Tibial nerve (tissue), 4 donors: ENCODE measurements at regions not wholly inside any gene's neighbourhood (a gene's known extent, or its start where the extent isn't known, plus 50 kb on each side); places are given as distances from the start of the nearest gene placed in this dataset.
"Not testable (repeated sequence)": the region's sequence is repeated elsewhere in the genome, so short reads cannot be mapped to it uniquely, and the experiment has no call there.

Experiments
- DNase-seq, 2 donors: peaks; one replicate each; pipeline ENCODE4 v3.0.0-alpha.2; 2019; ENCODE audit warnings: low spot score in 2 of 2
- H3K27ac ChIP-seq, 4 donors: fragments of 200-600 bp; sonication (generic) in 3 of 4; one replicate each; pipeline ENCODE4 v1.5.1; 2017 to 2019; ENCODE audit warnings: mild to moderate bottlenecking in 1 of 4
- H3K27me3 ChIP-seq, 2 donors: fragments of 200-600 bp; sonication (generic) in 1 of 2; one replicate each; pipeline versions ENCODE4 v1.5.1 to v1.6.0; 2017 to 2019
- H3K36me3 ChIP-seq, 3 donors: fragments of 200-600 bp; sonication (generic); one replicate each; pipeline ENCODE4 v1.5.1; 2018 to 2019
- H3K4me1 ChIP-seq, 4 donors: fragments of 200-600 bp; sonication (generic) in 3 of 4; one replicate each; pipeline ENCODE4 v1.5.1; 2017 to 2019
- H3K4me3 ChIP-seq, 4 donors: fragments of 200-600 bp; sonication (generic) in 3 of 4; one replicate each; pipeline ENCODE4 v1.5.1; 2017 to 2019; ENCODE audit warnings: mild to moderate bottlenecking in 1 of 4, moderate library complexity in 1 of 4
- H3K9me3 ChIP-seq, 4 donors: fragments of 200-600 bp; sonication (generic) in 3 of 4; one replicate each; pipeline ENCODE4 v1.5.1; 2017 to 2019
- CTCF ChIP-seq, 5 experiments: fragments of 200-600 bp in 3 of 5; fragments of 450-650 bp in 2 of 5; sonication (generic) in 3 of 5; IDR thresholded peaks; one replicate each; pipeline ENCODE4 v1.5.1; 2016 to 2019; ENCODE audit warnings: antibody characterized with exemption in 5 of 5, mild to moderate bottlenecking in 3 of 5, moderate library complexity in 2 of 5
- EP300 ChIP-seq, 2 donors: sonication (generic); formaldehyde crosslinking; IDR thresholded peaks; one replicate each; pipeline ENCODE4 v1.6.1; 2017; ENCODE audit warnings: antibody characterized with exemption in 2 of 2, mild to moderate bottlenecking in 1 of 2
- POLR2A ChIP-seq, 2 donors: fragments of 450-650 bp; IDR thresholded peaks; one replicate each; pipeline ENCODE4 v1.6.1; 2017; ENCODE audit warnings: antibody characterized with exemption in 2 of 2, mild to moderate bottlenecking in 2 of 2, moderate library complexity in 2 of 2
- WGBS, 2 donors: methylation state at CpG; one replicate each; pipeline ENCODE4 v1.1.5; 2018; 5-methylcytosine and 5-hydroxymethylcytosine counted together

- H3K9me3 ChIP-seq = no peaks in the 10 kb centered on the region
- H3K27me3 ChIP-seq = no peaks in the 10 kb centered on the region
- no peak for TF ChIP-seq EP300 (IDR thresholded peaks at IDR 0.05)
- no peak for TF ChIP-seq POLR2A (IDR thresholded peaks at IDR 0.05)
- TF ChIP-seq CTCF (IDR thresholded peaks at IDR 0.05) = no peak
- DNase-seq = no peak
- H3K4me1 ChIP-seq = peaks cover 0 to 16% (median 0%) of the 10 kb centered on the region in 4 donors
- no peak overlapping the region for H3K27ac ChIP-seq
- no peak overlapping the region for H3K4me3 ChIP-seq
- 10 to 22% methylated on average over 4 of the region's 4 CpGs for WGBS, 2 donors
- H3K36me3 ChIP-seq = no peaks in the 10 kb centered on the region
Observed at GRCh38 chr5:28397502-28397941, 1359.1 kb upstream of the CDH9 start.

- no peak overlapping the region for H3K4me3 ChIP-seq
- H3K36me3 ChIP-seq = no peaks in the 10 kb centered on the region
- H3K4me1 ChIP-seq = no peaks in the 10 kb centered on the region
- H3K9me3 ChIP-seq = no peaks in the 10 kb centered on the region
- H3K27ac ChIP-seq = no peak overlapping the region
- no peak for DNase-seq
- WGBS, 2 donors = 87 to 90% methylated on average over 1 of the region's 1 CpG
- no peaks in the 10 kb centered on the region for H3K27me3 ChIP-seq
- TF ChIP-seq EP300 (IDR thresholded peaks at IDR 0.05) (no peak), POLR2A (IDR thresholded peaks at IDR 0.05) (no peak), CTCF (IDR thresholded peaks at IDR 0.05) (no peak)
Observed at GRCh38 chr5:28391277-28391676, 1352.9 kb upstream of the CDH9 start.

GRCh38 chr5:28390341-28390740 lies 1352.0 kb upstream of the CDH9 start:
- Histone ChIP-seq H3K27ac (no peak overlapping the region), H3K9me3 (no peaks in the 10 kb centered on the region), H3K36me3 (no peaks in the 10 kb centered on the region), H3K4me3 (no peak overlapping the region), H3K27me3 (no peaks in the 10 kb centered on the region), H3K4me1 (no peaks in the 10 kb centered on the region)
- no peak for DNase-seq
- WGBS, 2 donors = 24 to 25% methylated on average over 1 of the region's 1 CpG
- no peak for TF ChIP-seq EP300 (IDR thresholded peaks at IDR 0.05)
- no peak for TF ChIP-seq CTCF (IDR thresholded peaks at IDR 0.05)

GRCh38 chr5:28389727-28390126 lies 1351.3 kb upstream of the CDH9 start:
- WGBS, 2 donors = 94% methylated on average over 3 of the region's 3 CpGs
- not testable (repeated sequence) for H3K4me3 ChIP-seq

GRCh38 chr5:28388428-28388827 lies 1350.0 kb upstream of the CDH9 start:
- H3K4me3 ChIP-seq = no peak overlapping the region
- no peak for TF ChIP-seq CTCF (IDR thresholded peaks at IDR 0.05)
- TF ChIP-seq POLR2A (IDR thresholded peaks at IDR 0.05) = no peak
- no peak for TF ChIP-seq EP300 (IDR thresholded peaks at IDR 0.05)
- H3K27me3 ChIP-seq = no peaks in the 10 kb centered on the region
- H3K9me3 ChIP-seq = no peaks in the 10 kb centered on the region
- H3K36me3 ChIP-seq = no peaks in the 10 kb centered on the region
- no peak for DNase-seq
- H3K27ac ChIP-seq = no peak overlapping the region
- 76 to 82% methylated on average over 2 of the region's 2 CpGs for WGBS, 2 donors
- no peaks in the 10 kb centered on the region for H3K4me1 ChIP-seq

More at GRCh38 chr5:28389727-28390126, 1351.3 kb upstream of the CDH9 start:
- not testable (repeated sequence) for H3K4me1 ChIP-seq, H3K27me3 ChIP-seq, DNase-seq, H3K36me3 ChIP-seq, H3K9me3 ChIP-seq, H3K27ac ChIP-seq

GRCh38 chr5:28386712-28387111 lies 1348.3 kb upstream of the CDH9 start:
- TF ChIP-seq POLR2A (IDR thresholded peaks at IDR 0.05) = no peak
- TF ChIP-seq CTCF (IDR thresholded peaks at IDR 0.05) = no peak
- TF ChIP-seq EP300 (IDR thresholded peaks at IDR 0.05) = no peak
- Histone ChIP-seq H3K9me3 (no peaks in the 10 kb centered on the region), H3K27me3 (no peaks in the 10 kb centered on the region), H3K4me1 (no peaks in the 10 kb centered on the region), H3K4me3 (no peak overlapping the region), H3K36me3 (no peaks in the 10 kb centered on the region), H3K27ac (no peak overlapping the region)
- 83 to 85% methylated on average over 2 of the region's 2 CpGs for WGBS, 2 donors
- DNase-seq = no peak
